Calu3 (cell line): ENCODE measurements at regions not wholly inside any gene's neighbourhood (a gene's known extent, or its start where the extent isn't known, plus 50 kb on each side); places are given as distances from the start of the nearest gene placed in this dataset.

ENCODE experiments used
- BruUV-seq: library from RNA; stranded (reverse); fragments of 400-500 nt; replicated peaks from 2 replicates; lab custom pipeline; 2021; lab: Mats Ljungman, UMichigan
- CTCF ChIA-PET: fragments of 300-600 bp; sonication (Branson Sonifier 250); formaldehyde crosslinking; loops from one replicate; lab custom pipeline; 2022; ENCODE audit warnings: antibody characterized with exemption; lab: Charles Lee
- DNase-seq: peaks from one replicate; pipeline ENCODE4 v3.0.0; 2022
- H3K27ac Mint-ChIP-seq: one replicate; pipeline ENCODE4 v1.8.0; 2022; ENCODE audit warnings: mixed read lengths; ENCODE audit not compliant: unreplicated experiment
- H3K27me3 Mint-ChIP-seq: one replicate; pipeline ENCODE4 v1.8.0; 2022; ENCODE audit warnings: mixed read lengths; ENCODE audit not compliant: unreplicated experiment
- H3K36me3 Mint-ChIP-seq: one replicate; pipeline ENCODE4 v1.8.0; 2022; ENCODE audit warnings: mild to moderate bottlenecking, moderate library complexity, mixed read lengths; ENCODE audit not compliant: insufficient read depth, unreplicated experiment
- H3K4me1 Mint-ChIP-seq: one replicate; pipeline ENCODE4 v1.8.0; 2022; ENCODE audit warnings: mild to moderate bottlenecking, low read depth, mixed read lengths; ENCODE audit not compliant: unreplicated experiment
- H3K4me3 Mint-ChIP-seq: one replicate; pipeline ENCODE4 v1.8.0; 2022; ENCODE audit warnings: mild to moderate bottlenecking, low read depth, moderate library complexity, mixed read lengths; ENCODE audit not compliant: unreplicated experiment
- H3K9me3 Mint-ChIP-seq: one replicate; pipeline ENCODE4 v1.8.0; 2022; ENCODE audit warnings: low read depth, mixed read lengths; ENCODE audit not compliant: unreplicated experiment
- intact Hi-C: fragments of 100-400 bp; cut with micrococcal nuclease; formaldehyde crosslinking; loops from one replicate; pipeline ENCODE4 v1.10.0; 2022; ENCODE audit not compliant: unreplicated experiment
- TF ChIP-seq, protein P1 (sequence below): fragments of 200-600 bp; IDR thresholded peaks from one replicate; pipeline ENCODE4 v1.8.0; 2022; ENCODE audit warnings: antibody characterized with exemption; ENCODE audit not compliant: unreplicated experiment

GRCh38 chr16:8187782-8188372 lies 402.4 kb downstream of the TMEM114 start:
- H3K4me3 Mint-ChIP-seq = no peak overlapping the region
- H3K36me3 Mint-ChIP-seq = no peaks in the 10 kb centered on the region
- TF ChIP-seq, protein P1, sequence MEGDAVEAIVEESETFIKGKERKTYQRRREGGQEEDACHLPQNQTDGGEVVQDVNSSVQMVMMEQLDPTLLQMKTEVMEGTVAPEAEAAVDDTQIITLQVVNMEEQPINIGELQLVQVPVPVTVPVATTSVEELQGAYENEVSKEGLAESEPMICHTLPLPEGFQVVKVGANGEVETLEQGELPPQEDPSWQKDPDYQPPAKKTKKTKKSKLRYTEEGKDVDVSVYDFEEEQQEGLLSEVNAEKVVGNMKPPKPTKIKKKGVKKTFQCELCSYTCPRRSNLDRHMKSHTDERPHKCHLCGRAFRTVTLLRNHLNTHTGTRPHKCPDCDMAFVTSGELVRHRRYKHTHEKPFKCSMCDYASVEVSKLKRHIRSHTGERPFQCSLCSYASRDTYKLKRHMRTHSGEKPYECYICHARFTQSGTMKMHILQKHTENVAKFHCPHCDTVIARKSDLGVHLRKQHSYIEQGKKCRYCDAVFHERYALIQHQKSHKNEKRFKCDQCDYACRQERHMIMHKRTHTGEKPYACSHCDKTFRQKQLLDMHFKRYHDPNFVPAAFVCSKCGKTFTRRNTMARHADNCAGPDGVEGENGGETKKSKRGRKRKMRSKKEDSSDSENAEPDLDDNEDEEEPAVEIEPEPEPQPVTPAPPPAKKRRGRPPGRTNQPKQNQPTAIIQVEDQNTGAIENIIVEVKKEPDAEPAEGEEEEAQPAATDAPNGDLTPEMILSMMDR = no peak
- no TSS peak for BruUV-seq
- no peak overlapping the region for H3K27ac Mint-ChIP-seq
- intact Hi-C loops = no loop called here
- H3K27me3 Mint-ChIP-seq = no peaks in the 10 kb centered on the region
- CTCF ChIA-PET = no interaction called here
- DNase-seq = no peak
- peaks cover 19% of the 10 kb centered on the region for H3K9me3 Mint-ChIP-seq
- no peaks in the 10 kb centered on the region for H3K4me1 Mint-ChIP-seq

DNA sequence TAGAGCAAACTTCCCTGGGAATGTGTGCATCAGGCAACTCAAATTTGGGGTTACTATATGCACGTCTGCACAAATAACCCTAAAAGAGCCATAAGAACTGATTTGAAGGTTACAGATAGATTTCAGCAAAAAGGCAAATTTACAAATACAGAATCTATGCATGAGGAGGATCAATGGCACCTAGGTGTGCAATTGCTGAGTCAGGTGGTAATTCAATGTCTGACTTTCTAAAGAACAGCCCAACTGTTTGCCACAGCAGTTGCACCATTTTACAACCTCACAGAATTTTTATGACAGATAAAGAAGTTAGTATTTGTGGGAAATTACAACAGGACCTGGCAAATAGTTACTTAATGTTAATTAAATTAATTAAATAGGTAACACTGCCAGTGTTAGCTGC lies 405.5 kb downstream of the TMEM114 start:
- Mint-ChIP-seq H3K4me1 (no peaks in the 10 kb centered on the region), H3K9me3 (peaks cover 10% of the 10 kb centered on the region), H3K27ac (no peak overlapping the region), H3K4me3 (no peak overlapping the region), H3K27me3 (no peaks in the 10 kb centered on the region), H3K36me3 (no peaks in the 10 kb centered on the region)
- BruUV-seq = no TSS peak
- TF ChIP-seq, protein P1 = no peak
- DNase-seq = no peak
- CTCF ChIA-PET = no interaction called here
- intact Hi-C loops = no loop called here

DNA sequence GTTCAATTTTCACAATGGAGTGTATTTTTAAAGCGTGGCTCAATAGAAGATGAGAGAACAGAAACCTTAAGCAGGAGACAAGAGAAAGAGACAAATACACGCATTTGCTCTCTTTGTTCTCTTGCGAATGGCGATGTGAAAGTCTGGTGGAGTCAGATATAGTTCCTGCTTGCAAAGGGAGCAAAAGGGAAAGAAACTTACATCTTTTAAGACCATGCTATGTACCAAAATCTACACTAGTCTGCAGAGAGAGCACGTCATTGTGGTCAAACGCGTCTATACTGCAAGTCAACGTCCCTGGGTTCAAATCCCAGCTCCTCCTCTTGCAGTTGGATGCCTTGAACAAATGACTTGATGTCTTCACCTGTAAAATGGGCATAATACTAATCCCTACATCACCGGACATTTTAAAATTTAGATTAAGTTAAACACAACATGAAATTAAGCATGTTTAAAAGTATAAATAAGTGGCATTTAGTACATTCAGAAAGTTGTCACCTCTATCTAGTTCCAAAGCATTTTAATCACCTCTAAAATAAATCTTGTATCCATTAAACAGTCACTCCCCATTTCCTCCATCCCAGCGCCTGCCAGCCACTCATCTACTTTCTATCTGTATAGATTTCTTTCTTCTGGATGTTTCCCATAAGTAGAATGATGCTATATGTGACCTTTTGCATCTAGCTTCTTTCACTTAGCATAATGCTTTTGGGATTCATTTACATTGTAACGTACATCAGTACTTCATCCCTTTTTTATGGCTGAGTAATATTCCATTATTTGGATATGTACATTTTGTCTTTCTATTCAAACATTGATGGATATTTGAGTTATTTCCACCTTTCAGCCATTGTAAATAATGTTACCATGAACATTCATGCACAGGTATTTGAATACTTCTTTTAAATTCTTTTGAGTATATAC lies 406.9 kb downstream of the TMEM114 start:
- no TSS peak for BruUV-seq

DNA sequence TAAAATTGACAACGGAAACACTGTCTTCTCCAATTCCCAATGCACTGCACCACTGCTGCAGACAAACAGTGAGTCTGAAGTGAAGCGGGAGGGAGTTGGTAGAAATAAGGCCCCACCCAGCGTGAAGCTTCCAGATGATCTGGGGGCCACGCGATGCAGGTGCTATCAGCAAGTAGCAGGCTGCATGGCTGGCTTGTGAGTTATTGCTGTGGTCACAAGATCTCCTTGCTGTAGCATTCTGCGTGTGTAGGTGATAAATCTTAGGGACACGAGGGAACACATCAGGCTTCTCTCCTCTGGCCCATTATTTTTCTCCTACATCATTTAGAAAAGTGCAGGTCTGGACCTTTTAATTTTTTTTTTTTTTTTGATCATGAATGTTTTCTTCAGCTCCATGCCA lies 407.6 kb downstream of the TMEM114 start:
- Mint-ChIP-seq H3K4me3 (no peak overlapping the region), H3K4me1 (no peaks in the 10 kb centered on the region), H3K36me3 (no peaks in the 10 kb centered on the region), H3K27ac (no peak overlapping the region), H3K9me3 (peaks cover 7% of the 10 kb centered on the region), H3K27me3 (no peaks in the 10 kb centered on the region)
- DNase-seq = no peak
- no TSS peak for BruUV-seq
- intact Hi-C loops = no loop called here
- CTCF ChIA-PET = interaction anchor here (0.6 kb wide), 1 partner anchor 257 kb away, joined by 4 read pairs; no protein-coding TSS in a partner anchor
- TF ChIP-seq, protein P1 = no peak

More for the DNA sequence above, 406.9 kb downstream of the TMEM114 start:
- intact Hi-C loops = no loop called here
- H3K27me3 Mint-ChIP-seq = no peaks in the 10 kb centered on the region
- peaks cover 8% of the 10 kb centered on the region for H3K9me3 Mint-ChIP-seq
- H3K4me1 Mint-ChIP-seq = no peaks in the 10 kb centered on the region
- H3K36me3 Mint-ChIP-seq = no peaks in the 10 kb centered on the region
- TF ChIP-seq, protein P1 = no peak
- CTCF ChIA-PET = interaction anchor here (0.6 kb wide), 1 partner anchor 257 kb away, joined by 4 read pairs; no protein-coding TSS in a partner anchor
- no peak overlapping the region for H3K4me3 Mint-ChIP-seq
- H3K27ac Mint-ChIP-seq = no peak overlapping the region
- DNase-seq = no peak
